ENCODE measurements at regions not wholly inside any gene's neighbourhood (a gene's known extent, or its start where the extent isn't known, plus 50 kb on each side); places are given as distances from the start of the nearest gene placed in this dataset.
"Not testable (repeated sequence)": the region's sequence is repeated elsewhere in the genome, so short reads cannot be mapped to it uniquely, and the experiment has no call there.

DNA sequence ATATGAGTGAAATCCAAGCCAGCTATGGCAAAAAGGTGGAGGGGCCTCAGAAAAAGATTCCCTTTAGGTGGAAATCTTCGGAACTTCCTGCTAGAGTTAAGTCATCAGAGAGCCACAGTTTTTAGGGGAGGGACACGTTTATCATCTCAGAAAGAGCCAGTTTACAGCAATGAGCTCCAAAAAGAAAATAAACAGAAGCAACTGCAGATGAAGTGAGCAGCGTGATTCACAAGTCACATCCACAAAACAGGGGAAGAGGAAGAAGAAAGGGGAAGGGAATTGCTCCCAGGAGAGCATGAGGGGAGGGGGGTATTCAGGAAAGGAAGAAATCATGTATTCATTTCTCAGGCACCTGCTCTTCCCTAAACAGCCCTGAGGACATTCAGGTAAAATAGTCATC lies 156.2 kb upstream of the FOXK1 start:
- no peak for DNase-seq
- no peak overlapping the region for H2AFZ ChIP-seq (ENCODE audit: low read length)
- no peak for TF ChIP-seq EZH2 (IDR thresholded peaks at IDR 0.05; ENCODE audit: low read length, unreplicated experiment)
- TF ChIP-seq, protein P1, sequence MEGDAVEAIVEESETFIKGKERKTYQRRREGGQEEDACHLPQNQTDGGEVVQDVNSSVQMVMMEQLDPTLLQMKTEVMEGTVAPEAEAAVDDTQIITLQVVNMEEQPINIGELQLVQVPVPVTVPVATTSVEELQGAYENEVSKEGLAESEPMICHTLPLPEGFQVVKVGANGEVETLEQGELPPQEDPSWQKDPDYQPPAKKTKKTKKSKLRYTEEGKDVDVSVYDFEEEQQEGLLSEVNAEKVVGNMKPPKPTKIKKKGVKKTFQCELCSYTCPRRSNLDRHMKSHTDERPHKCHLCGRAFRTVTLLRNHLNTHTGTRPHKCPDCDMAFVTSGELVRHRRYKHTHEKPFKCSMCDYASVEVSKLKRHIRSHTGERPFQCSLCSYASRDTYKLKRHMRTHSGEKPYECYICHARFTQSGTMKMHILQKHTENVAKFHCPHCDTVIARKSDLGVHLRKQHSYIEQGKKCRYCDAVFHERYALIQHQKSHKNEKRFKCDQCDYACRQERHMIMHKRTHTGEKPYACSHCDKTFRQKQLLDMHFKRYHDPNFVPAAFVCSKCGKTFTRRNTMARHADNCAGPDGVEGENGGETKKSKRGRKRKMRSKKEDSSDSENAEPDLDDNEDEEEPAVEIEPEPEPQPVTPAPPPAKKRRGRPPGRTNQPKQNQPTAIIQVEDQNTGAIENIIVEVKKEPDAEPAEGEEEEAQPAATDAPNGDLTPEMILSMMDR (conservative IDR thresholded peaks at IDR 0.05; ENCODE audit: low read depth, low read length), result no peak
- no peak for TF ChIP-seq EZH2phosphoT487 (IDR thresholded peaks at IDR 0.05; ENCODE audit: borderline replicate concordance, low read length)
- no peak for ATAC-seq
- POLR2A ChIA-PET (ENCODE audit: unreplicated experiment), result no interaction called here
- no TSS peak for BruUV-seq (replicated peaks)
- H3K9ac ChIP-seq (ENCODE audit: low read length), result no peak overlapping the region
- no peaks in the 10 kb centered on the region for H3K4me1 ChIP-seq (ENCODE audit: insufficient read depth, low read length)
- no peak overlapping the region for H3K27ac ChIP-seq (ENCODE audit: low read length)
- no peak overlapping the region for H3K4me2 ChIP-seq (ENCODE audit: low read length)
- no peaks in the 10 kb centered on the region for H3F3A ChIP-seq (ENCODE audit: low read length, unreplicated experiment)
- no peaks in the 10 kb centered on the region for H3K9me3 ChIP-seq (ENCODE audit: low read length)
- no peaks in the 10 kb centered on the region for H4K20me1 ChIP-seq (ENCODE audit: low read length)
- H3K9me2 ChIP-seq (replicated peaks; ENCODE audit: low read length), result no peaks in the 10 kb centered on the region
- no peaks in the 10 kb centered on the region for H3K79me2 ChIP-seq (ENCODE audit: low read length)
- intact Hi-C loops (cut with micrococcal nuclease), result no loop called here
- H3K27me3 ChIP-seq (ENCODE audit: low read length), result peaks cover 16% of the 10 kb centered on the region
- CTCF ChIA-PET, result no interaction called here
- no peaks in the 10 kb centered on the region for H3K36me3 ChIP-seq (ENCODE audit: low read depth, low read length)
- H3K4me3 ChIP-seq (ENCODE audit: low read length), result no peak overlapping the region

DNA sequence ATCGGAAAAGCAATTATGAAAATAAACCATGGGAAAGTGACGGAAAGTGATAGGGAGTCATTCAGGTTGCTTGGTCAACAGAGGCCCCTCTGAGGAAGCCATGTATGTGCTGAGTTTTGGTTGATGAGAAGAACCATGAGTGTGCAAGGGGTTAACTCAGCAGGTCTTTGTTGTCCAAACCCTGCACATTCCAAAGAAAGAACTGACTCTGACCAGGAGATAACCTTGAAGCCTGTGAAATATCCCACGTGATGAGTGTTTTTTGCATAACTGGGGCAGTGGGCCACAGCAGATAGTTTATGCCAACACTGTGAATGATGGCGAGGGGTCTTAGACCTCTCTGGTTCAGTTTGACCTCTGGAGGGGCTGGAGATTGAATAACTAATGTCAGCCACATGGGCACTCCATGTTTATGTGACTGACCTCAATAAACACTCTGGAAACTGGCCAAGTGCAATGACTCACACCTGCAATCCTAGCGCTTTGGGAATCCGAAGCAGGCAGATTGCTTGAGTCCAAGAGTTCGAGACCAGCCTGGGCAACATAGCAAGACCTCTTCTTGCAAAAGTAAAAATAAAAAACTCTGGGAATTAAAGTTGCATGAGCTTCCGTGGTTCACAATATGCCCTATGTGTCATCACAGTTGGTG lies 154.0 kb upstream of the FOXK1 start:
- intact Hi-C loops (cut with micrococcal nuclease), result no loop called here
- H3K79me2 ChIP-seq (ENCODE audit: low read length), result no peaks in the 10 kb centered on the region
- no peaks in the 10 kb centered on the region for H3K36me3 ChIP-seq (ENCODE audit: low read depth, low read length)
- peaks cover 16% of the 10 kb centered on the region for H3K27me3 ChIP-seq (ENCODE audit: low read length)
- ATAC-seq, result no peak
- no peak for DNase-seq
- TF ChIP-seq, protein P1 (conservative IDR thresholded peaks at IDR 0.05; ENCODE audit: low read depth, low read length), result no peak
- TF ChIP-seq EZH2 (IDR thresholded peaks at IDR 0.05; ENCODE audit: low read length, unreplicated experiment) (no peak), EZH2phosphoT487 (IDR thresholded peaks at IDR 0.05; ENCODE audit: borderline replicate concordance, low read length) (no peak)
- H3K4me3 ChIP-seq (ENCODE audit: low read length), result no peak overlapping the region
- no TSS peak for BruUV-seq (replicated peaks)
- H3K9me2 ChIP-seq (replicated peaks; ENCODE audit: low read length), result no peaks in the 10 kb centered on the region
- no peak overlapping the region for H3K27ac ChIP-seq (ENCODE audit: low read length)
- no peak overlapping the region for H2AFZ ChIP-seq (ENCODE audit: low read length)
- H3K9me3 ChIP-seq (ENCODE audit: low read length), result no peaks in the 10 kb centered on the region
- ChIA-PET POLR2A (ENCODE audit: unreplicated experiment) (no interaction called here), CTCF (no interaction called here)
- H4K20me1 ChIP-seq (ENCODE audit: low read length), result no peaks in the 10 kb centered on the region
- no peak overlapping the region for H3K9ac ChIP-seq (ENCODE audit: low read length)
- H3F3A ChIP-seq (ENCODE audit: low read length, unreplicated experiment), result no peaks in the 10 kb centered on the region
- no peaks in the 10 kb centered on the region for H3K4me1 ChIP-seq (ENCODE audit: insufficient read depth, low read length)
- no peak overlapping the region for H3K4me2 ChIP-seq (ENCODE audit: low read length)

DNA sequence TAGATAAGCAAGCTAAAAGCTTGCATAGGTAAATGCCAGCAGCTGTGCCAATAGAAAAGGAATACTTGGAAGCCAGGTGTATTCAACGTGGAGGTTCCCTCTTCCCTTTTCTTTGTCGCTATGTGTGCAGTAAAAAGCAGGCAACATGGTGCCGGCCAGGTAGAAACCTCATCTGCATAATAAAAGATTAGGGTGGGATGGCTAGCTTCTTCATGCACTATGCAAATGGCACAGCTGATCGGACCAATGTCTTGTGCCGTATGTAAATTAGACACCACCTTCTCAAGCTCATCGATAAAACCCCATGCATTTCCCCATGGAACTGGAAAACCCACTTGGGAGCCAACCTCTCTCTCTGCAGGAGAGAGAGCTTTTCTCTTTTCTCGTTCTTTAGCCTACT lies 150.9 kb upstream of the FOXK1 start:
- DNase-seq (no peak), ATAC-seq (no peak)
- Histone ChIP-seq H3K27me3 (ENCODE audit: low read length) (no peaks in the 10 kb centered on the region), H3K36me3 (ENCODE audit: low read depth, low read length) (no peaks in the 10 kb centered on the region), H3K9me3 (ENCODE audit: low read length) (no peaks in the 10 kb centered on the region), H3K4me3 (ENCODE audit: low read length) (no peak overlapping the region), H3K27ac (ENCODE audit: low read length) (no peak overlapping the region), H2AFZ (ENCODE audit: low read length) (no peak overlapping the region), H3K4me2 (ENCODE audit: low read length) (no peak overlapping the region), H4K20me1 (ENCODE audit: low read length) (no peaks in the 10 kb centered on the region), H3K4me1 (ENCODE audit: insufficient read depth, low read length) (no peaks in the 10 kb centered on the region), H3K9me2 (replicated peaks; ENCODE audit: low read length) (no peaks in the 10 kb centered on the region), H3K9ac (ENCODE audit: low read length) (no peak overlapping the region), H3K79me2 (ENCODE audit: low read length) (no peaks in the 10 kb centered on the region), H3F3A (ENCODE audit: low read length, unreplicated experiment) (no peaks in the 10 kb centered on the region)
- ChIA-PET POLR2A (ENCODE audit: unreplicated experiment) (no interaction called here), CTCF (no interaction called here)
- TF ChIP-seq EZH2 (IDR thresholded peaks at IDR 0.05; ENCODE audit: low read length, unreplicated experiment), result no peak
- TF ChIP-seq EZH2phosphoT487 (IDR thresholded peaks at IDR 0.05; ENCODE audit: borderline replicate concordance, low read length), result no peak
- TF ChIP-seq, protein P1 (conservative IDR thresholded peaks at IDR 0.05; ENCODE audit: low read depth, low read length), result no peak
- intact Hi-C loops (cut with micrococcal nuclease), result no loop called here
- no TSS peak for BruUV-seq (replicated peaks)

DNA sequence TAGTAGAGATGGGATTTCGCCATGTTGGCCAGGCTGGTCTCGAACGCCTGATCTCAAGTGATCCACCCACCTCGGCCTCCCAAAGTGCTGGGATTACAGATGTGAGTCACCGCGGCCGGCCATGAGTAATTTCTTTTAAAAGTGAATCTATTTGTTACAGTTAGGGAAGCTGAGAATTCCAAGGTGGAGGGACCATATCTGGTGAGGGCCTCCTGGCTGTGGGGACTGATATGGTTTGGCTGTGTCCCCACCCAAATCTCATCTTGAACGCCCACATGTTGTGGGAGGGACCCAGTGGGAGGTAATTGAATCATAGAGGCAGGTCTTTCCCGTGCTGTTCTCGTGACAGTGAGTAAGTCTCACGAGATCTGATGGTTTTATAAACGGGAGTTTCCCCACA lies 148.8 kb upstream of the FOXK1 start:
- BruUV-seq (replicated peaks); H3K4me3 ChIP-seq (ENCODE audit: low read length); H3K79me2 ChIP-seq (ENCODE audit: low read length); H3K27me3 ChIP-seq (ENCODE audit: low read length); H3K36me3 ChIP-seq (ENCODE audit: low read depth, low read length); CTCF ChIA-PET; POLR2A ChIA-PET (ENCODE audit: unreplicated experiment); H3F3A ChIP-seq (ENCODE audit: low read length, unreplicated experiment); H3K4me2 ChIP-seq (ENCODE audit: low read length); H2AFZ ChIP-seq (ENCODE audit: low read length); H3K9me3 ChIP-seq (ENCODE audit: low read length); H4K20me1 ChIP-seq (ENCODE audit: low read length); ATAC-seq; H3K9ac ChIP-seq (ENCODE audit: low read length); DNase-seq; H3K9me2 ChIP-seq (replicated peaks; ENCODE audit: low read length); H3K27ac ChIP-seq (ENCODE audit: low read length); intact Hi-C loops (cut with micrococcal nuclease); H3K4me1 ChIP-seq (ENCODE audit: insufficient read depth, low read length): not testable (repeated sequence)
